ENCODE measurements at regions not wholly inside any gene's neighbourhood (a gene's known extent, or its start where the extent isn't known, plus 50 kb on each side); places are given as distances from the start of the nearest gene placed in this dataset.

- TF ChIP-seq CTCF (conservative IDR thresholded peaks at IDR 0.05; ENCODE audit: low read depth in 2 of 2) (no peak), ZNF462 (CRISPR knock-in tag; IDR thresholded peaks at IDR 0.05) (no peak)
These were observed 365.1 kb upstream of the TRPC7 start (continued) for GRCh38 chr5:136730426-136730825.

GRCh38 chr5:136729901-136730355 lies 364.6 kb upstream of the TRPC7 start:
- H2AFZ ChIP-seq = no peak overlapping the region
- TF ChIP-seq EZH2phosphoT487 (IDR thresholded peaks at IDR 0.05; ENCODE audit: unreplicated experiment) = no peak
- TF ChIP-seq NANOG (IDR thresholded peaks at IDR 0.05; ENCODE audit: borderline replicate concordance) = no peak
- TF ChIP-seq POLR2AphosphoS5 (IDR thresholded peaks at IDR 0.05; ENCODE audit: low read depth) = no peak
- TF ChIP-seq STAT1 (IDR thresholded peaks at IDR 0.05; ENCODE audit: unreplicated experiment) = no peak
- no peak for TF ChIP-seq ZNF331 (CRISPR knock-in tag; IDR thresholded peaks at IDR 0.05; ENCODE audit: low read depth)
- H3K4me2 ChIP-seq = no peak overlapping the region
- ATAC-seq (no peak), DNase-seq (ENCODE audit: low spot score) (no peak)
- Mint-ChIP-seq H3K9me3 (no peaks in the 10 kb centered on the region; the same call in 1 of the 3 replicates), H3K4me3 (no peak overlapping the region), H3K4me1 (peaks cover 6% of the 10 kb centered on the region; the same call in 2 of the 3 replicates), H3K27ac (no peak overlapping the region), H3K36me3 (ENCODE audit: low read depth) (peaks cover 7% of the 10 kb centered on the region), H3K27me3 (ENCODE audit: insufficient read depth, low read depth, poor library complexity) (no peaks in the 10 kb centered on the region)
- no peaks in the 10 kb centered on the region for H3K36me3 ChIP-seq (ENCODE audit: insufficient read depth)
- H3K4me3 ChIP-seq = no peak overlapping the region
- no peaks in the 10 kb centered on the region; the same call in 1 of the 2 replicates for H3K4me1 ChIP-seq (ENCODE audit: insufficient read depth)
- H3K27ac ChIP-seq (ENCODE audit: low read depth) = no peak overlapping the region
- H3F3A ChIP-seq (replicated peaks; ENCODE audit: low read depth) = no peaks in the 10 kb centered on the region
- H3K9me2 ChIP-seq (ENCODE audit: insufficient read depth) = peaks cover 15% of the 10 kb centered on the region
- no peaks in the 10 kb centered on the region for H3K79me2 ChIP-seq (replicated peaks; ENCODE audit: insufficient read depth)
- H4K20me1 ChIP-seq (replicated peaks; ENCODE audit: insufficient read depth) = no peaks in the 10 kb centered on the region
- H3K27me3 ChIP-seq (ENCODE audit: insufficient read depth) = no peaks in the 10 kb centered on the region

All from GM23338 (cell line).